IMR-90 (cell line): ENCODE measurements at regions not wholly inside any gene's neighbourhood (a gene's known extent, or its start where the extent isn't known, plus 50 kb on each side); places are given as distances from the start of the nearest gene placed in this dataset.

Source experiments
- MAFK ChIP-seq: IDR thresholded peaks from 2 replicates; pipeline ENCODE4 v1.6.1; 2012; ENCODE audit warnings: low read depth, low read length, improper control_type of control experiment
- POLR2A ChIP-seq: IDR thresholded peaks from 2 replicates; pipeline ENCODE4 v1.6.1; 2012; ENCODE audit warnings: mild to moderate bottlenecking, low read depth, low read length
- TF ChIP-seq, protein P1 (sequence below): conservative IDR thresholded peaks from 2 replicates; pipeline ENCODE4 v1.5.1; 2012; ENCODE audit warnings: mild to moderate bottlenecking, low read depth, low read length, improper control_type of control experiment
- TF ChIP-seq, protein P2 (sequence below): fragments of 150-350 bp; IDR thresholded peaks from 2 replicates; pipeline ENCODE4 v1.6.1; 2016; ENCODE audit warnings: low read depth, mild to moderate bottlenecking, low read length, moderate library complexity, borderline replicate concordance

DNA sequence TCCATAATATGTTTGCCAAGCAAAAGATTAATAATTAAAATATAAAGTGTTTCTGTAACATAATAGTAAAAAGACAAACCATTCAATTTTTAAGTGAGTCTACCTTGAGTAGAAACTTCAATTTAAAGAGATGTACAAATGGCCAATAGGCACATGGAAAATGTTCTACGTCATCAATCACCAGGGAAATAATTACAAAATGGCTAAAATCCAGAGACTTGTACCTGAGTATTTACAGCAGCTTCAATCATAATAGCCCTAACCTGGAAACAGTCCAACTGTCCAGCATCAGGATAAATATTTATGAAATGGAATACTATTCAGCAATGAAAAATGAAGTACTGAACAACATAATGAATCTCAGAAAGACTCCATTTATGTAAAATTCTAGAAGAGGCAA, 95.5 kb upstream of the FAR2 start:
- no peak for TF ChIP-seq MAFK
- TF ChIP-seq POLR2A: no peak
- TF ChIP-seq, protein P1, sequence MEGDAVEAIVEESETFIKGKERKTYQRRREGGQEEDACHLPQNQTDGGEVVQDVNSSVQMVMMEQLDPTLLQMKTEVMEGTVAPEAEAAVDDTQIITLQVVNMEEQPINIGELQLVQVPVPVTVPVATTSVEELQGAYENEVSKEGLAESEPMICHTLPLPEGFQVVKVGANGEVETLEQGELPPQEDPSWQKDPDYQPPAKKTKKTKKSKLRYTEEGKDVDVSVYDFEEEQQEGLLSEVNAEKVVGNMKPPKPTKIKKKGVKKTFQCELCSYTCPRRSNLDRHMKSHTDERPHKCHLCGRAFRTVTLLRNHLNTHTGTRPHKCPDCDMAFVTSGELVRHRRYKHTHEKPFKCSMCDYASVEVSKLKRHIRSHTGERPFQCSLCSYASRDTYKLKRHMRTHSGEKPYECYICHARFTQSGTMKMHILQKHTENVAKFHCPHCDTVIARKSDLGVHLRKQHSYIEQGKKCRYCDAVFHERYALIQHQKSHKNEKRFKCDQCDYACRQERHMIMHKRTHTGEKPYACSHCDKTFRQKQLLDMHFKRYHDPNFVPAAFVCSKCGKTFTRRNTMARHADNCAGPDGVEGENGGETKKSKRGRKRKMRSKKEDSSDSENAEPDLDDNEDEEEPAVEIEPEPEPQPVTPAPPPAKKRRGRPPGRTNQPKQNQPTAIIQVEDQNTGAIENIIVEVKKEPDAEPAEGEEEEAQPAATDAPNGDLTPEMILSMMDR: no peak
- TF ChIP-seq, protein P2, sequence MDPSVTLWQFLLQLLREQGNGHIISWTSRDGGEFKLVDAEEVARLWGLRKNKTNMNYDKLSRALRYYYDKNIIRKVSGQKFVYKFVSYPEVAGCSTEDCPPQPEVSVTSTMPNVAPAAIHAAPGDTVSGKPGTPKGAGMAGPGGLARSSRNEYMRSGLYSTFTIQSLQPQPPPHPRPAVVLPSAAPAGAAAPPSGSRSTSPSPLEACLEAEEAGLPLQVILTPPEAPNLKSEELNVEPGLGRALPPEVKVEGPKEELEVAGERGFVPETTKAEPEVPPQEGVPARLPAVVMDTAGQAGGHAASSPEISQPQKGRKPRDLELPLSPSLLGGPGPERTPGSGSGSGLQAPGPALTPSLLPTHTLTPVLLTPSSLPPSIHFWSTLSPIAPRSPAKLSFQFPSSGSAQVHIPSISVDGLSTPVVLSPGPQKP: no peak
